NOMO-1 (cell line): ENCODE measurements at regions not wholly inside any gene's neighbourhood (a gene's known extent, or its start where the extent isn't known, plus 50 kb on each side); places are given as distances from the start of the nearest gene placed in this dataset.
"Not testable (repeated sequence)": the region's sequence is repeated elsewhere in the genome, so short reads cannot be mapped to it uniquely, and the experiment has no call there.

Experiments
- DNase-seq, 2 experiments: peaks; one replicate each; lab custom pipeline; 2025; ENCODE audit not compliant: unreplicated experiment in 2 of 2; lab: John Stamatoyannopoulos, UW

GRCh38 chr16:64089697-64090096 lies 1032.2 kb downstream of the CDH11 start:
- no peak for DNase-seq

GRCh38 chr16:64088838-64089237 lies 1033.0 kb downstream of the CDH11 start:
- no peak for DNase-seq

- DNase-seq: no peak
Observed at GRCh38 chr16:64085296-64085695, 1036.6 kb downstream of the CDH11 start.

GRCh38 chr16:64084706-64085105 lies 1037.2 kb downstream of the CDH11 start:
- DNase-seq: no peak

GRCh38 chr16:64083428-64084129 lies 1038.3 kb downstream of the CDH11 start:
- no peak for DNase-seq

- no peak for DNase-seq
Observed at GRCh38 chr16:64077242-64077641, 1044.6 kb downstream of the CDH11 start.

- no peak for DNase-seq
Observed at GRCh38 chr16:64074706-64075105, 1047.2 kb downstream of the CDH11 start.

GRCh38 chr16:64072131-64072730 lies 1049.6 kb downstream of the CDH11 start:
- DNase-seq: not testable (repeated sequence)

GRCh38 chr16:64065523-64065922 lies 1056.3 kb downstream of the CDH11 start:
- no peak for DNase-seq

- no peak for DNase-seq
Observed at GRCh38 chr16:64061621-64062020, 1060.2 kb downstream of the CDH11 start.

GRCh38 chr16:64060631-64061030 lies 1061.2 kb downstream of the CDH11 start:
- DNase-seq: no peak

GRCh38 chr16:64058685-64059084 lies 1063.2 kb downstream of the CDH11 start:
- no peak for DNase-seq

GRCh38 chr16:64051824-64052223 lies 1070.0 kb downstream of the CDH11 start:
- no peak for DNase-seq

- DNase-seq: no peak
Observed at GRCh38 chr16:64047878-64048277, 1074.0 kb downstream of the CDH11 start.

GRCh38 chr16:64047207-64047606 lies 1074.7 kb downstream of the CDH11 start:
- no peak for DNase-seq

GRCh38 chr16:64035337-64035736 lies 1086.5 kb downstream of the CDH11 start:
- no peak for DNase-seq

GRCh38 chr16:64019339-64019738 lies 1102.5 kb downstream of the CDH11 start:
- DNase-seq: no peak

GRCh38 chr16:64017796-64018195 lies 1104.1 kb downstream of the CDH11 start:
- no peak for DNase-seq

GRCh38 chr16:64013856-64014255 lies 1108.0 kb downstream of the CDH11 start:
- DNase-seq: no peak

- DNase-seq: no peak
Observed at GRCh38 chr16:64012166-64012565, 1109.7 kb downstream of the CDH11 start.

- DNase-seq: no peak
Observed at GRCh38 chr16:64011650-64012049, 1110.2 kb downstream of the CDH11 start.

- DNase-seq: no peak
Observed at GRCh38 chr16:64008131-64008530, 1113.7 kb downstream of the CDH11 start.

GRCh38 chr16:64004116-64004515 lies 1117.7 kb downstream of the CDH11 start:
- DNase-seq: no peak
